ENCODE measurements at regions not wholly inside any gene's neighbourhood (a gene's known extent, or its start where the extent isn't known, plus 50 kb on each side); places are given as distances from the start of the nearest gene placed in this dataset.

GRCh38 chr6:71049198-71049770, 92.4 kb upstream of the B3GAT2 start:
- no peak for TF ChIP-seq ZNF792 (tag by site-specific recombination; IDR thresholded peaks at IDR 0.05)
- no peak for TF ChIP-seq ZNF174 (tag by site-specific recombination; IDR thresholded peaks at IDR 0.05)
- TF ChIP-seq, protein P1, sequence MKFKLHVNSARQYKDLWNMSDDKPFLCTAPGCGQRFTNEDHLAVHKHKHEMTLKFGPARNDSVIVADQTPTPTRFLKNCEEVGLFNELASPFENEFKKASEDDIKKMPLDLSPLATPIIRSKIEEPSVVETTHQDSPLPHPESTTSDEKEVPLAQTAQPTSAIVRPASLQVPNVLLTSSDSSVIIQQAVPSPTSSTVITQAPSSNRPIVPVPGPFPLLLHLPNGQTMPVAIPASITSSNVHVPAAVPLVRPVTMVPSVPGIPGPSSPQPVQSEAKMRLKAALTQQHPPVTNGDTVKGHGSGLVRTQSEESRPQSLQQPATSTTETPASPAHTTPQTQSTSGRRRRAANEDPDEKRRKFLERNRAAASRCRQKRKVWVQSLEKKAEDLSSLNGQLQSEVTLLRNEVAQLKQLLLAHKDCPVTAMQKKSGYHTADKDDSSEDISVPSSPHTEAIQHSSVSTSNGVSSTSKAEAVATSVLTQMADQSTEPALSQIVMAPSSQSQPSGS (tag by site-specific recombination; IDR thresholded peaks at IDR 0.05; ENCODE audit: low read depth), result no peak
- no peak for TF ChIP-seq KLF7 (tag by site-specific recombination; IDR thresholded peaks at IDR 0.05; ENCODE audit: borderline replicate concordance)
- TF ChIP-seq ZNF266 (tag by site-specific recombination; IDR thresholded peaks at IDR 0.05; ENCODE audit: low read depth), result no peak
- no peak for TF ChIP-seq CTCF (tag by site-specific recombination; IDR thresholded peaks at IDR 0.05)
- TF ChIP-seq SETDB1 (IDR thresholded peaks at IDR 0.05; ENCODE audit: insufficient read length, low read length), result no peak
- no peak for TF ChIP-seq ZBTB21 (tag by site-specific recombination; IDR thresholded peaks at IDR 0.05)
- TF ChIP-seq MZF1 (tag by site-specific recombination; IDR thresholded peaks at IDR 0.05; ENCODE audit: borderline replicate concordance), result no peak
- no peak for TF ChIP-seq ZNF555 (tag by site-specific recombination; conservative IDR thresholded peaks at IDR 0.05)
- TF ChIP-seq YY1 (tag by site-specific recombination; IDR thresholded peaks at IDR 0.05), result no peak
- no peak for TF ChIP-seq KLF17 (tag by site-specific recombination; IDR thresholded peaks at IDR 0.05)

Data from HEK293 (cell line).